ENCODE measurements at regions not wholly inside any gene's neighbourhood (a gene's known extent, or its start where the extent isn't known, plus 50 kb on each side); places are given as distances from the start of the nearest gene placed in this dataset.

- TF ChIP-seq CTCF (conservative IDR thresholded peaks at IDR 0.05 in 1 of 2, IDR thresholded peaks at IDR 0.05 in 1 of 2; ENCODE audit: low read depth in 1 of 2, low read length in 2 of 2) (no peak), EZH2 (IDR thresholded peaks at IDR 0.05; ENCODE audit: low read length, missing control alignments) (no peak)
These were observed 1055.2 kb downstream of the STIM2 start for GRCh38 chr4:27915822-27916221.

Data from fibroblast of lung (primary cell).